KBM-7 (cell line): ENCODE measurements at regions not wholly inside any gene's neighbourhood (a gene's known extent, or its start where the extent isn't known, plus 50 kb on each side); places are given as distances from the start of the nearest gene placed in this dataset.

Experiments used
- DNase-seq: peaks from one replicate; pipeline ENCODE4 v3.0.0-alpha.2; 2015
- in situ Hi-C: fragments of 300-500 bp; cut with MboI; formaldehyde crosslinking; loops from 2 replicates; pipeline ENCODE4 v1.14.3; 2020; ENCODE audit warnings: low sequenced_read_pairs, low pct_unique_long_range_greater_than_20kb, mixed read lengths

DNA sequence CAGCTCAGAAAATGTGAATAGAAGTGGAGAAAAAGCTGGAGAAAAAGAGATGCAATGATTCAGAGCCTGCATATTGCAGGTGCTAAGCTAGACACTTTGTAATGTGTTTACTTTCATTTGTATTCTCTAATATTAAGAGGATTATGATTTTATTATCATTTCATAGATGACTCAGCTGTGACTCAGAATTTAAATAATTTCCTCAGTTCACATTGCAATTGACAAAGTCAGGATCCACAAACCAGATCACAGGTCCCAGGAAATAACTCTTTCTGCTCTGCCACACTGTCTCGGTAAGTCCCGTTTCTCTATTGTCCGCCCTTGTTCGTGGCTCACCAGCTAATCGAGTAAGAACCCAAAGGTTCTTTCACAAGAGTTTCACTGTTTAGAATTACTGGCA, 235.4 kb upstream of the MON1B start:
- in situ Hi-C loops = no loop called here
- DNase-seq = no peak

DNA sequence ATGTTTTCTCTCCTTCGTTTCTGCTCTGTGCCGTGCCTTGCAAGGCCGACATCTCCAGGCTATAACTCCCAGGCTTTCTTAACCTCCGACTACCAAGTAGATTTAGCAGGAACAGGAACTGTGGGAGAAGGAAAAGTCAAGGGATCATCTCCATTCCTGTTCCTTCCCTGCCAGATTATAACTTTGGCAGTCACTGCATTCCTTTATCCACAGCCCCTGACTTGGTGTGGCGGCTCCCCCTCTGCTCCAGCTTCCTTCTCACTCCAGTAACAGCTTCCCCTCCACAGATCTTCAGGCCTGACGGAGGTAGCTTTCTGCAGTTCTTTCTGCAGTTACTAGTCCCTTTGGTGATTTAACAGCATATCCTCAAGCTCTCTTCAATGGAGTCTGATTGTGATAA, 234.6 kb upstream of the MON1B start:
- DNase-seq = no peak
- in situ Hi-C loops = no loop called here

DNA sequence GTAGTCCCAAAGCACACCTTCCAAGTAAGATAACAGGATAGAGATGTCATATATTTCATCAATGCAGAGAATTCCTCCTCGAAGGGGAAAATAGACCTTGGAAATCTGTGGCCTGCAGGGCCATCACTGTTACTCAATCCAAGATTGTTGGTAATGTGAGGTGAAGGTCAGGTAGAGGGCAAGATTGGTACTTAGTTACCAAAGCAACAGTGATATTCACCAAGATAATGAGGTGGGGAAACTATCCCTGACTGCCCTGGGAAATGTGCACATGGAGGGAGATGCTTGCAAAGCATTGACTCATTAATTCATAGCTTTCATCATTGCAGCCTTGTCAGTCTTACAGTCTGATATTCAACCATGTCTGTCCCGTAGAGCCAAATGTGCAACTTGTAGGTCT, 234.1 kb upstream of the MON1B start:
- DNase-seq = no peak
- in situ Hi-C loops = no loop called here

DNA sequence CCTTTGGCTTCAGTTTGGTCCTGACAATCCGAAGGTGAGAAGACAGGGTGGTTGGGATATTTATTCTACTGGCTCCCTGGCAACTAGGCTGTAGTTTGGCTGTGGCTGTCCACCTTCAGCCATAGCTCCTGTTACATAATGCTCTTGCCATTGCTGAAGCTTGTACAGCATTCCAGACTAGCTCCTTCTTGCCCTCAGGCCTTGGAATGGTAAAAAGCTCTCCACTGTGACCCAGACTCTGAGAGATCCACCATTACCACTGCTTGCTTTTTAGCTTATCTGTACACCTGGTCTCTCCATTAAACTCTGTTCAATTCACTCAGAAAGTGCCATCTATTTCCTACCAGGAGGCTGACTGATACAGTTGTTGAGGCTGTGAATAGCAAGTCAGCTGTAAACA, 231.8 kb upstream of the MON1B start:
- no peak for DNase-seq
- in situ Hi-C loops = no loop called here

DNA sequence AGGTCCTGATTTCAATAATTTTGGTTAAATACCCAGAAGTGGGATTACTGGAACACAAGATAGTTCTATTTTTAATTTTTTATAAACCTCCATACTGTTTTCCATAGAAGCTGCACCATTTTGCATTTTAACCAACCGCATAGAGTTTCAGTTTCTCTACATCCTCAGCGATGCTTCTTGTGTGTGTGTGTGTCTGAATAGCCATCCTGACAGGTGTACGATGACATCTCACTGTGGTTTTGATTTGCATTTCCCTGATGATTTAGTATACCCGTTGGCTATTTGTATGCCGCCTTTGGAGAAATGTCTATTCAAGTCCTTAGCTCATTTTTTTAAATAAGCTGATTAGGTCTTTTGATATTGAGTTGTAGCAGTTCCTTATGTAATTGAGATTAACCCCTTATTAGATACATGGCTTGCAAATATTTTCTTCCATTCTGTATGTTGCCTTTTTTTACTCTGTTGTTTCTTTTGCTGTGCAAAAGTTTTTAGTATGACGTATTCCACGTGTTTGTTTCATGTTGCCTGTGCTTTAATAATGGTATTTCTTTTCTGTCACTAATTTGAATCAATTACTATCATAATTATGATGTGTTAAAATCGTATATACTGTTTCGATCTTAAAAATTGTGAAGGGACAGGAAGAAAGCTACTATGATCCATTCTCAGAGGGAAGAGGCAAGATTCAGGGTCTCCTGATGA, 227.2 kb upstream of the MON1B start:
- no peak for DNase-seq
- in situ Hi-C loops = no loop called here

DNA sequence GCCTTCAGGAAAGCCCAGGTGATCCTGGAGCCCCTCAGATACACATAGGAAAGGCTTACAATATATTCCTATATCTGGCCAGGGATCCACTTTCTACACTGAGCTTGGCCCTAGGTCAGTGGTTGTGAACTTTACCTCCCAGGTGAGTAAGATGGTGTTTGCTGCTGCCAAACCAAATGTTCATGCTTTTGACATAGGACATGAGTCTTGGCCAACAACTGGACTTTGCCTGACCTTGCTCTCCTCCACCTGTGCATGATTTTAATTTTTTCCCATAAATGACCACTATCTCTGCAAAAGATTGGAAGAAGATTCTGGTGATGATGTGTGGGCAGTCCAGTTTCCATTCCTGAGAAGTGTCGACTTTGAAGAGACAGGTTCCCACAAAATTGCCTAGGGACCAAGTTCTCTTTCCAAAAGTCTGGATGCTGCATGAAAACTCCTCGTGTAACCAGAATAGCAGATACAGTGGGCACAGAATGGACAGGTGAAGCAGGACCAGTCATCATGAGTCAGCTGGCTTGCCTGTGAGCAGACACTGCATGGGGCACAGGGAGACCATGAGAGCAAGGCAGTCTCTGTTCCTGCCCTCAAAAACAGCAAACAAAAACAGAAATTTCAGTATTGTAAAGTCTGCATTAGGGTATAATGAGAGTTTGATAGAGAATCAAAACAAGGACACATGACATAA, 226.4 kb upstream of the MON1B start:
- in situ Hi-C loops = no loop called here
- no peak for DNase-seq

DNA sequence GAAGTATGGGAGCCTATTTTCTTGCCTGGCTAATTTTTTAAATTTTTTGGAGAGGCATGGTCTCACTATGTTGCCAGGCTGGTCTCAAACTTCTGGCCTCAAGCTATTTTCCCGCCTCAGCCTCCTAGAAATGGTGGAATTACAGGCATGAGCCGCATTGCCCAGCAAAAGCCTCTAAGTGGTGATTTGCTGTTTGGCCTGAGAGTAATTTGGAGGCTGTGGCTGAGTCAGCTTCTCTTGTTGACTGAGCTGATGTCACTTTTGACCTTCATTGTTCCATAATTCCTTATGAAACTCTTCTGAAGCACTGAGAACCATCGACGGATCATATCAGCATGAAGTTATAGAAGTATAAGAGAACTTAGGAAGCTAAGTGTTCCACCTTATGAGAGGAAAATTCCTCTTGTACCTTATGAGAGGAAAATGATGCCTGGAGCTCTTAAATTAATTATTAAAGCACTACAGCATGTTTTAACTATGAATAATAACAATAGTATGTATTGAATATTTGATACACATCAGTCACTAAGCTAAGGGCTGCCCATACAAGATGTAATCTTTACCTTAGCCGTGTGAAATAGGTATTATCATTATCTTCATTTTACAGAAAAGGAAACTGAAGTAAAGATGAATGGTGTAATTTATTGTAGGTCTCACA, 220.8 kb upstream of the MON1B start:
- DNase-seq = no peak
- in situ Hi-C loops = no loop called here

DNA sequence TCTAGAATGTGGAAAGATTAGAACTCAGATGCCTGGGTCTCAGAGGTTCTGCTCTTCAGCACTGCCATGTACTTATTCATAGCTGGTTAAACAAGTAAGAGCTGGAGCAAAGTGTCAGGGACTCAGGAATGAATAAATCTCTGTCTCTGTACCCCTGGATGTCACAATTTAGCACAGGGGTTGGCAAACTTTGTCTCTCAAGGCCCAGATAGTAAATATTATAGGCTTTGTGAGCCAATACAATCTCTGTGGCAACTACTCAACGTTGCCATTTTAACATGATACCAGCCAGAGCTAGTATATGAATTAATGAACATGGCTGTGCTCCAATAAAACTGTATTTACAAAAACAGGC, 220.3 kb upstream of the MON1B start:
- DNase-seq = no peak
- in situ Hi-C loops = no loop called here

DNA sequence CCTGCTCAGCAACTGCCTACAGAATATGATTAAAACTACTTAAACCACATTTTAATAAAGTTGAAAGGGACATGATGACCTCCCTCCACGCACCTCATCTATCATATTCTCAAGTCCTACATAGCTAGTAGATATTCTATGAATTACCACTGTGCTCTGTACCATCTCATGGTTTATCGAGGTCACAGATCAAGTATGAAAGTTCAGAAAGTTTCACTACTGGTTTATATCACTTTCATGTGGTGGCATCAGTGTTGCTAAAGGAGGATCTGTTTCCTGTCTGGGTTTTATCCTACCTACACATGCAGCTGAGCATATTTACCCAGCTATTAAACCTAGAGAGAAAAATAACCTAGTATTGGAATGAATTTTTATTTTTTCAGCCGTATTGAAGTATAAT, 214.9 kb upstream of the MON1B start:
- in situ Hi-C loops = no loop called here
- DNase-seq = no peak

DNA sequence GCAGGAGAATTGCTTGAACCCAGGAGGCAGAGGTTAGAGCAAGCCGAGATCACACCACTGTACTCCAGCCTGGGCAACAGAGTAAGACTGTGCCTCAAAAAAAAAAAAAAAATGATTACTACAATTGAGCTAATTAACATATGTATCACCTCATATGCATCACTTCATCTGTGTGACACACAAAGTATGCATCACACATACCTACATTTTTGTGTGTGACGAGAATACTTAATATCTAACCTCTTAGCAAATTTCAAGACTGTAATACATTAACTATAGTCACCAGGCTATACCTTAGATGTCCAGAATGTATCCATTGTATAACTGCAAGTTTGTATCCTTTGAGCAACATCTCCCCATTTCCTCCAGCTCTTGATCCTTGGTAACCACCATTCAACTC, 214.2 kb upstream of the MON1B start:
- in situ Hi-C loops = no loop called here
- DNase-seq = no peak

DNA sequence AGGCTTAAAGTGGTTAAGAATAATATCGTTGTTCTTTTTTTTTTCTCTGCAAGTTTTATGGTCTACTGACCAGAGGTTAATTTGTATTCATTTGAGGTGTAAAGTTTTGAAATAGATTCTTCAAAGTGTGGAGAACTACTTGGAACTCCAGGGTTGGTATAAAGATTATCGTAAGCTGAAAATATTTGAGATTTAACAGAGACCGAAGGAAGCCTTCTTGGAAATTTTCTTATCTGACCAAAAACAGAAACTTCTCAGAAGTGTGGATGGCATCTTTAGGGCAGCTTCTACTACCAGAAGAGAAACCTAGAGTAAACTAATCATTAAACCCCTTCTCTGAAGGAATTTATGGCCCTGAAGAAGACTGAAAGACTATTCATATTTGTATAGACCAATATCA, 206.8 kb upstream of the MON1B start:
- DNase-seq = no peak
- in situ Hi-C loops = no loop called here

DNA sequence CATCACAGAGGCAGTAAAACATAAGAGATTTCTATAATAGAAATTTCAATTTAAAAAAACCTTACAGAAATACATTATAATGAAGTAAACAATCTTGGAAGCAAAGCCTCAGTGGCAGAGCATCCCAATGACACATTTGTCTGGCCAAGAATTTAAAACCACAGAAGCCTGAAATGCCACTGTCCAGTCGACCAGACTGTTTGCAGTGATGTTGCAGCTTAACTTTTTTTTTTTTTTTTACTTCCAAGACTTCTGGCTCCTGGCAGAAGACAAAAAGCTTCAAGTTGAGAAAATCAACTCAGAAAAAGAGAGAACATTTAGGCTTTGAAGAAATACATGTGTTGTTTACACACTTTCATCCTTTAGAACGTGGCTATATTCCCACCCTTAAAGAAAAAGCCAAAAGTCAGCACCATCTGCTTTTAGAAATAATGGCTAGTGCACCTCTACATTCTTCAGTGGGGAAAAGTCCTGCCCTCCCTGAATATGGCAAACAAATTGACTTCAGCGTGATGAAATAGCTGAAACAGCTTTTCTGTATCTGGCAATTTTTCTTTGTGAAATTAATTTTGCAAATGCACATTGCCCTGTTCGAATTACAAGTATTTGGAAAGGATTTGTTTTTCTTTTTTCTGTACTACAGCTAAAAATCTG, 205.5 kb upstream of the MON1B start:
- in situ Hi-C loops = no loop called here
- DNase-seq = no peak

DNA sequence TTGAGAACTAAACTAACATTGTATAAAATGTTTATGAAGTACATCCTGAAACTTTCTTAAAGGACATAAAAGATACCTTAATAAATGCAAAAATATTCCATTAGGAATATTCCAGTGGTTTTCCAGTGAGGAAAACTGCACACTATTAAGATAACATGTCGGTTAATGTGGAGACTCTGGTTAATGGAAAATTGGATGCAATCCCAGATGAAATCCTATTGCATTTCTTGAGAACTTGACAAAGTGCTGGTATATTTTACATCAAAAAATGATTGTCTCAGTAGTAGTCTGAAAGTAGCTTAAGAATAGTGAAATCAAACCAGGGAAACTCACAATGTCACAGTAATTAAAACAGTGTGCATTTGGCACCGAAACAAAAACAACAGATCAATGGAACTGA, 202.5 kb upstream of the MON1B start:
- in situ Hi-C loops = no loop called here
- DNase-seq = no peak

DNA sequence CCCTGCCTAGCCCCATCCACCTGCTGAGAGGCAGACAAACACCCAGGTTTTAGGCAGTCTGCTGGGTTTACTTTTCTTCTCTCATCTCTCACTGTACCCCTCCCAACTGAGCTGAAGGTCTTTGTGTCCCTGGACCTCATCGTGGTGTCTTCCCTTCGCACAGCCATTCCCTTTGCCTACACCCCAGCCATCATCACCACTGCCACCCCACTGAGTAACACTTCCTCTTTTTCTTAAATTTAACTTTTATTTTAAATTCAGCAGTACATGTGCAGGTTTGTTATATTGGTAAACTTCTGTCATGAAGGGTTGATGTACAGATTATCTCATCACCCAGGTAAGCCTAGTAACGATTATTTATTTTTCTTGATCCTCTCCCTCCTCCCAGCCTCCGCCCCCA, 188.3 kb upstream of the MON1B start:
- no peak for DNase-seq
- in situ Hi-C loops = no loop called here

DNA sequence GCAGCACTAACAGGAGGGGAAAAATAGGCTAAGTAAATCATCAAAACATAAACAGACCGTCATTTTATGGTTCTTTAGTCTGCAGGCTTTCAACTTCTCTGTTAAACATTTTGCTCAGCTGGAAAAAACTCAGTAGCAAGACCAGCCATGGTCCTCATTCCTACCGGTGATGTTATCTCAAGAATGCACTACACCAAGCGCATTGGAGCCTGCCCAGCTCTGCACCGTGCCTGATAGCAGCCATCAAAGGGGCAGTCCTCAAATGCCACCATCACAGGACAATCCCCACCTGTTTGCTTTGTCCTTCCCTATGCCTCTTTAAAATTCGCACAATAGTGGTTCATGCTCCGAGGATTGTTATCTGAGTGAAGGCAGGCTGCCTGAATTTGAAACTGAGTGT, 181.5 kb upstream of the MON1B start:
- DNase-seq = no peak
- in situ Hi-C loops = no loop called here

DNA sequence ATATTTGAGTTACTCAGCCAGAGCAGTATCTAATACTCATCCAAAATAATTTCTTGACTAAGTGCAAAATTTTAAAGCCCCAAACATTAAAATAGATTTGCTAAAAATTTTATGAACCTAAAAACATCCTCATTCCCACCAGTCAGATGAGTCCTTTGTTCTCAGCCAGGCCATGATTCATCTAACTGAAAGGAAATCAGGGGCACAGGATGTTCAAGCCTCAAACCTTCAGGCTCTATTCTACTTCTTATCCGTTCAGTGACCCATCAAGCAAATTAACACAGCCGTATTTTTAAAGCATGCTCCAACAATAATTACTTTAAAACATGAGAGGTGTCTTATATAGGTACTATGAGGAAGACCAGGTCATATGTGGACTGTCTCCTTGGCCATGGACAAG, 176.5 kb upstream of the MON1B start:
- in situ Hi-C loops = no loop called here
- no peak for DNase-seq

DNA sequence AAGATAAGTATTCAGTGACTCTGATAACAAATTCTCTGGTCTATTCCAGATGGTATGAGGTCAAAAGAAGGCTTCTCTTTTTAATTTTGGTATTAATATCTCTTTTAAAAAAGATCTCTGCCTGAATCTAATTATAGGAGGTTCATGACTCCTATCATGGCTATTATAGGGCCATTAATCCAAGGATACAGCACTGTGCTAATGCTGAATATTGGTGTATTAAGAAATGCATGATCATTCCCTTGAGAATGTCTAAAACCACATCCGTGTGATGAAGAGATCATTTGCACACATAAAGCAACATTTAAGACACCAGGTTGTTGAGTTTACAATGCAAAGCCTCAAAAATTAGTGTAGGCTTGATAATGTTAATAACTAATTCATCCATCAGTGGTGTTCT, 160.4 kb upstream of the MON1B start:
- no peak for DNase-seq
- in situ Hi-C loops = no loop called here

DNA sequence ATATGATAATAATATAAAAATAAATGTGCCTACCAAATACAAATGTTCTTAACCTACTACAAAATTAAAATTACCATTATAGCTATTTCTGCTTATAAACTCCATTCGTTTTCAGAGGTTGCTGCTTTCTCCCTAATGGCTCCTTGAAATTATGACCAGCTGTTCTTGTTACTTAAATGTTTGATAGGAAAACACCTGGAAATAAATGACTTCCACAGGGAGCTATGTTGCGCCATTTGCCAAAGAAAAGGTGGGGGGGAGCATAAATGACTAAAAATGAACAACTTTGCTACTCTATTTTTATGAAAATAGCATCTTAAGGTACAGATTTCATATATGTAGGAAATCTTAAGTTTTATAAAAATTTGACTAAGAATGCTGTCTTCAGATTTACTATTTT, 157.5 kb upstream of the MON1B start:
- in situ Hi-C loops = no loop called here
- no peak for DNase-seq

DNA sequence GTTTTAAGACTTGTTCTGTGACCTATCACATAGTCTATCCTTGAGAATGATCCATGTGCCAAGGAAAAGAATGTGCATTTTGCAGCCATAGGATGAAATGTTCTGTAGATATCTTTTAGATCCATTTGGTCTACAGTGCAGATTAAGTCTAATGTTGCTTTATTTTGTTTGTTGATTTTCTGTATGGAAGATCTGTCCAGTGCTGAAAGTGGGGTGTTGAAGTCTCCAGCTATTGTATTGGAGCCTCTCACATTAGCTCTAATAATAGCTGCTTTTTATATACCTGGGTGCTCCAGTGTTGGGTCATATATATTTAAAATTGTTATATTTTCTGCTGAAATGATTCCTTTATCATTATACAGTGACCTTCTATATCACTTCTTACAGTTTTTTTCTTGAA, 155.6 kb upstream of the MON1B start:
- no peak for DNase-seq
- in situ Hi-C loops = no loop called here

DNA sequence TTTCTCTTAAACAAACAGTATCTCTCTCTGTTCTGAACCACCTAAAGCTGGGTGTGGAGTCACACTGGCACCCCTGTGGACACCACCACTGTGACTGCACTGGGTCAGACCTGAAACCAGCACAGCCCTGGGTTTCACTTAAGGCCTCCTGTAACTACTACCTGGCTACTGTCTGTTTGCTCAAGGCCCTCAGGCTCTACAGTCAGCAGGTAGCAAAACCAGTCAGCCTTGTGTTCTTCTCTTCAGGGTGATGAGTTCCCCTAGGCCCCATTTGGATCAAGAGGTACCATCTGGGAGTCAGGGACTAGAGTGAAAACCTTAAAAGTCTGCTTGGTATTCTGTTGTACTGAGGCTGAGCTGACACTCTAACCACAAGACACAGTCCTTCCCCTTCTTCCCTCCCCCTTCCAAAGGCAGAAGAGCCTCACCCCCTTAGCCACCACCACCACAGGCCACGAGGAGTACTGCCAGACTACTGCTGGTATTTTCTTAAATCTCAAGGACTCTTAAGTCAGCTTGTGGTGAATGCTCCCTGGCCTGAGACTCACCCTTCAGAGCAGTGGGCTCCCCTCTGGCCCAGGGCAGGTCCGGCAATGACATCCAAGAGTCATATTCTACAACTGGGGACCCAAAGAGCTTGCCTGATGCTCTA, 153.2 kb upstream of the MON1B start:
- DNase-seq = no peak

More for the DNA sequence above, 153.2 kb upstream of the MON1B start:
- in situ Hi-C loops = no loop called here
